B cell (primary cell): ENCODE measurements at regions not wholly inside any gene's neighbourhood (a gene's known extent, or its start where the extent isn't known, plus 50 kb on each side); places are given as distances from the start of the nearest gene placed in this dataset.

Source experiments
- ATAC-seq: fragments of 200-7000 bp; cut with Tn5 transposase; one replicate; pipeline ENCODE4 v1.10.0; 2021; ENCODE audit warnings: low read depth, mild to moderate bottlenecking, moderate number of reproducible peaks, moderate library complexity
- CTCF ChIA-PET: fragments of 350-600 bp; sonication (Branson Sonifier 250); formaldehyde crosslinking; loops from one replicate; lab custom pipeline; 2021; ENCODE audit warnings: antibody characterized with exemption, inconsistent platforms; lab: Charles Lee
- POLR2A ChIA-PET: fragments of 350-600 bp; sonication (Branson Sonifier 250); formaldehyde crosslinking; loops from one replicate; lab custom pipeline; 2021; ENCODE audit warnings: antibody characterized with exemption; lab: Charles Lee
- DNase-seq: peaks from one replicate; pipeline ENCODE4 v3.0.0; 2013
- H2AFZ ChIP-seq: 2 replicates; pipeline ENCODE4 v1.6.1; 2012; ENCODE audit warnings: mild to moderate bottlenecking, low read depth, low read length; ENCODE audit not compliant: insufficient read depth, poor library complexity, severe bottlenecking
- H3K27ac ChIP-seq, 2 donors: 1 replicate in 1 of 2; 2 replicates in 1 of 2; pipeline ENCODE4 v1.5.1; 2012 to 2013; ENCODE audit warnings: low read length in 2 of 2, mild to moderate bottlenecking in 2 of 2, moderate library complexity in 1 of 2
- H3K27me3 ChIP-seq, 4 experiments: fragments of 200-600 bp in 1 of 4; sonication (generic) in 1 of 4; replicated peaks in 1 of 4; 1 replicate in 2 of 4; 2 replicates in 2 of 4; pipeline versions ENCODE4 v1.6.1 to v1.7.0; 2013 to 2016; ENCODE audit warnings: low read length in 3 of 4, mild to moderate bottlenecking in 2 of 4, mixed read lengths in 1 of 4, moderate library complexity in 1 of 4; ENCODE audit not compliant: insufficient read depth in 4 of 4, control insufficient read depth in 3 of 4; ENCODE audit errors: control extremely low read depth in 1 of 4
- H3K36me3 ChIP-seq, 2 experiments: replicated peaks in 1 of 2; 1 replicate in 1 of 2; 2 replicates in 1 of 2; pipeline versions ENCODE4 v1.6.1 to v1.7.1; 2013; ENCODE audit warnings: low read length in 1 of 2; ENCODE audit not compliant: insufficient read depth in 2 of 2, control insufficient read depth in 1 of 2; ENCODE audit errors: control extremely low read depth in 1 of 2, extremely low read depth in 1 of 2
- H3K4me1 ChIP-seq, 2 donors: fragments of 200-600 bp in 1 of 2; sonication (generic) in 1 of 2; 1 replicate in 1 of 2; 2 replicates in 1 of 2; pipeline versions ENCODE4 v1.5.1 to v1.6.1; 2013 to 2017; ENCODE audit warnings: low read length in 2 of 2; ENCODE audit not compliant: control insufficient read depth in 2 of 2, insufficient read depth in 2 of 2
- H3K4me2 ChIP-seq: replicated peaks from 2 replicates; pipeline ENCODE3; 2012; ENCODE audit warnings: mild to moderate bottlenecking, low read depth, low read length; ENCODE audit not compliant: poor library complexity, severe bottlenecking
- H3K4me3 ChIP-seq, 5 experiments: fragments of 200-600 bp in 1 of 5; sonication (generic) in 1 of 5; 1 replicate in 3 of 5; 2 replicates in 2 of 5; pipeline versions ENCODE4 v1.5.1 to v1.7.0; 2011 to 2016; ENCODE audit warnings: low read length in 4 of 5, mild to moderate bottlenecking in 4 of 5, low read depth in 2 of 5, control low read depth in 1 of 5, moderate library complexity in 1 of 5; ENCODE audit not compliant: insufficient read depth in 1 of 5; ENCODE audit errors: control extremely low read depth in 1 of 5, extremely low read depth in 1 of 5
- H3K79me2 ChIP-seq: fragments of 200-600 bp; sonication (generic); one replicate; pipeline ENCODE4 v1.6.0; 2016; ENCODE audit warnings: low read length; ENCODE audit not compliant: control insufficient read depth, insufficient read depth
- H3K9ac ChIP-seq: fragments of 200-600 bp; sonication (generic); 2 replicates; pipeline ENCODE4 v1.6.1; 2017; ENCODE audit warnings: mild to moderate bottlenecking, low read length, moderate library complexity
- H3K9me3 ChIP-seq, 3 donors: one replicate each; pipeline versions ENCODE4 v1.6.1 to v1.7.1; 2013; ENCODE audit warnings: low read length in 2 of 3; ENCODE audit not compliant: control insufficient read depth in 2 of 3, insufficient read depth in 1 of 3; ENCODE audit errors: control extremely low read depth in 1 of 3
- H4K20me1 ChIP-seq: 2 replicates; pipeline ENCODE4 v1.6.0; 2012; ENCODE audit warnings: mild to moderate bottlenecking, low read length; ENCODE audit not compliant: insufficient read depth, control insufficient read depth, poor library complexity, severe bottlenecking
- H3K27ac Mint-ChIP-seq: one replicate; pipeline ENCODE4 v1.8.0; 2021; ENCODE audit warnings: mixed read lengths
- H3K27me3 Mint-ChIP-seq: one replicate; pipeline ENCODE4 v1.8.0; 2021; ENCODE audit warnings: mixed read lengths
- H3K4me1 Mint-ChIP-seq: one replicate; pipeline ENCODE4 v1.8.0; 2021; ENCODE audit warnings: mixed read lengths
- H3K4me3 Mint-ChIP-seq: one replicate; pipeline ENCODE4 v1.8.0; 2021; ENCODE audit warnings: mixed read lengths
- H3K9me3 Mint-ChIP-seq: one replicate; pipeline ENCODE4 v1.8.0; 2022; ENCODE audit warnings: mixed read lengths; ENCODE audit not compliant: insufficient read depth
- CTCF ChIP-seq: fragments of 200-600 bp; IDR thresholded peaks from one replicate; pipeline ENCODE4 v1.8.0; 2022; ENCODE audit warnings: antibody characterized with exemption, mild to moderate bottlenecking
- EZH2 ChIP-seq: IDR thresholded peaks from 2 replicates; pipeline ENCODE4 v1.6.1; 2012; ENCODE audit warnings: borderline replicate concordance, low read depth, mild to moderate bottlenecking, moderate library complexity, low read length; ENCODE audit not compliant: insufficient read depth, poor library complexity, severe bottlenecking
- WGBS: methylation state at CpG from one replicate; pipeline ENCODE4 v1.1.5; 2013; ENCODE audit warnings: missing lambda C conversion rate; ENCODE audit not compliant: insufficient coverage; 5-methylcytosine and 5-hydroxymethylcytosine counted together
- intact Hi-C: fragments of 100-400 bp; cut with micrococcal nuclease; formaldehyde crosslinking; loops from one replicate; pipeline ENCODE4 v1.10.0; 2022

- WGBS = 83% methylated on average over 1 of the region's 4 CpGs
These were observed 97.9 kb downstream of the CPN2 start for GRCh38 chr3:194253270-194253669.

GRCh38 chr3:194254040-194254439, 97.1 kb downstream of the CPN2 start:
- Mint-ChIP-seq H3K4me1 (peaks cover 17% of the 10 kb centered on the region), H3K27ac (no peak overlapping the region)
- CTCF ChIA-PET = no interaction called here

More at GRCh38 chr3:194253270-194253669, 97.9 kb downstream of the CPN2 start:
- Histone ChIP-seq H3K27ac (no peak overlapping the region), H4K20me1 (no peaks in the 10 kb centered on the region), H3K9me3 (peaks cover under 1 to 3% (median 1%) of the 10 kb centered on the region in 3 donors), H3K4me1 (peaks cover 10 to 13% of the 10 kb centered on the region in 2 donors), H3K79me2 (no peaks in the 10 kb centered on the region), H3K36me3 (no peaks in the 10 kb centered on the region), H3K27me3 (peaks cover 0 to 37% (median 6%) of the 10 kb centered on the region in 4 experiments), H2AFZ (no peak overlapping the region), H3K4me2 (no peak overlapping the region), H3K9ac (no peak overlapping the region), H3K4me3 (no peak overlapping the region)
- Mint-ChIP-seq H3K4me1 (peaks cover 17% of the 10 kb centered on the region), H3K27me3 (peaks cover 20% of the 10 kb centered on the region), H3K27ac (no peak overlapping the region), H3K4me3 (no peak overlapping the region), H3K9me3 (no peaks in the 10 kb centered on the region)
- intact Hi-C loops = no loop called here
- DNase-seq = no peak
- CTCF ChIA-PET = no interaction called here
- TF ChIP-seq EZH2 (no peak), CTCF (no peak)
- POLR2A ChIA-PET = no interaction called here
- no peak for ATAC-seq

More at GRCh38 chr3:194254040-194254439, 97.1 kb downstream of the CPN2 start:
- H3K27ac ChIP-seq = no peak overlapping the region
- H3K27me3 ChIP-seq = peaks cover 0 to 32% (median 5%) of the 10 kb centered on the region in 4 experiments
- Mint-ChIP-seq H3K27me3 (peaks cover 14% of the 10 kb centered on the region), H3K9me3 (no peaks in the 10 kb centered on the region), H3K4me3 (no peak overlapping the region)
- 87% methylated on average over 7 of the region's 7 CpGs for WGBS
- intact Hi-C loops = no loop called here
- no peak overlapping the region for H3K4me3 ChIP-seq
- no peaks in the 10 kb centered on the region for H3K79me2 ChIP-seq
- no peak overlapping the region for H3K9ac ChIP-seq
- H3K36me3 ChIP-seq = no peaks in the 10 kb centered on the region
- TF ChIP-seq CTCF = no peak
- TF ChIP-seq EZH2 = no peak
- peaks cover 10 to 13% of the 10 kb centered on the region in 2 donors for H3K4me1 ChIP-seq
- no peak overlapping the region for H2AFZ ChIP-seq
- DNase-seq (no peak), ATAC-seq (no peak)
- H4K20me1 ChIP-seq = no peaks in the 10 kb centered on the region
- POLR2A ChIA-PET = no interaction called here
- peaks cover 1 to 3% (median 3%) of the 10 kb centered on the region in 3 donors for H3K9me3 ChIP-seq
- no peak overlapping the region for H3K4me2 ChIP-seq
